HEK293T (cell line): ENCODE measurements at regions not wholly inside any gene's neighbourhood (a gene's known extent, or its start where the extent isn't known, plus 50 kb on each side); places are given as distances from the start of the nearest gene placed in this dataset.

Experiments
- BHLHE40 ChIP-seq: fragments of 450-650 bp; IDR thresholded peaks from 2 replicates; pipeline ENCODE4 v1.6.1; 2016; ENCODE audit warnings: mild to moderate bottlenecking, moderate library complexity, borderline replicate concordance
- L3MBTL2 ChIP-seq: fragments of 450-650 bp; conservative IDR thresholded peaks from 2 replicates; pipeline ENCODE4 v1.6.1; 2016; ENCODE audit warnings: mild to moderate bottlenecking
- LEF1 ChIP-seq: fragments of 450-650 bp; IDR thresholded peaks from 2 replicates; pipeline ENCODE4 v1.6.1; 2017; ENCODE audit warnings: mild to moderate bottlenecking, borderline replicate concordance
- NFRKB ChIP-seq: fragments of 450-650 bp; IDR thresholded peaks from 2 replicates; pipeline ENCODE4 v1.6.1; 2016; ENCODE audit warnings: mild to moderate bottlenecking, moderate library complexity
- SUZ12 ChIP-seq: fragments of 450-650 bp; IDR thresholded peaks from 2 replicates; pipeline ENCODE4 v1.6.1; 2016; ENCODE audit warnings: mild to moderate bottlenecking
- TF ChIP-seq, protein P1 (sequence below): fragments of 450-650 bp; IDR thresholded peaks from 2 replicates; pipeline ENCODE4 v1.6.1; 2016

DNA sequence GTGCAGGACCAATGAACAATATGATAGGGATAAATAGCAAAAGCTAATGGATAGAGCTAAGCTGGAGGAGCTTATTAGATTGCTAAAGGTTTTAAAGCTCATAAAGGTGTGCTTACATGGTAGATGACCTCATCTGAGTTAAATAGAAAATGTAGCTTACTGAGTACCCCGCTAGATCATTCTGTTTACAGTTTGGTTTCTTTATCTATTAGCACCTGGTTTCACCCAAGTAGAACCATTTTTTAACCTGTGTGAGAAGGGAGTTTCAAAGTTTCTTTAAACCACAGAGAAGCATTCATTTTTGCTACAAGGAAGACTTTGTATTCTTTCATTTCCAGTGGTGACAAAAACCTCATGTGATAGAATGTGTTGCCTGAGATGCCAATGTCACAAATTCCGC lies 1778.0 kb downstream of the LRRC4C start:
- TF ChIP-seq, protein P1, sequence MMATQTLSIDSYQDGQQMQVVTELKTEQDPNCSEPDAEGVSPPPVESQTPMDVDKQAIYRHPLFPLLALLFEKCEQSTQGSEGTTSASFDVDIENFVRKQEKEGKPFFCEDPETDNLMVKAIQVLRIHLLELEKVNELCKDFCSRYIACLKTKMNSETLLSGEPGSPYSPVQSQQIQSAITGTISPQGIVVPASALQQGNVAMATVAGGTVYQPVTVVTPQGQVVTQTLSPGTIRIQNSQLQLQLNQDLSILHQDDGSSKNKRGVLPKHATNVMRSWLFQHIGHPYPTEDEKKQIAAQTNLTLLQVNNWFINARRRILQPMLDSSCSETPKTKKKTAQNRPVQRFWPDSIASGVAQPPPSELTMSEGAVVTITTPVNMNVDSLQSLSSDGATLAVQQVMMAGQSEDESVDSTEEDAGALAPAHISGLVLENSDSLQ: no peak
- no peak for TF ChIP-seq LEF1
- no peak for TF ChIP-seq NFRKB
- TF ChIP-seq L3MBTL2: no peak
- TF ChIP-seq SUZ12: no peak
- TF ChIP-seq BHLHE40: no peak
